ENCODE measurements at regions not wholly inside any gene's neighbourhood (a gene's known extent, or its start where the extent isn't known, plus 50 kb on each side); places are given as distances from the start of the nearest gene placed in this dataset.
"Not testable (repeated sequence)": the region's sequence is repeated elsewhere in the genome, so short reads cannot be mapped to it uniquely, and the experiment has no call there.

DNA sequence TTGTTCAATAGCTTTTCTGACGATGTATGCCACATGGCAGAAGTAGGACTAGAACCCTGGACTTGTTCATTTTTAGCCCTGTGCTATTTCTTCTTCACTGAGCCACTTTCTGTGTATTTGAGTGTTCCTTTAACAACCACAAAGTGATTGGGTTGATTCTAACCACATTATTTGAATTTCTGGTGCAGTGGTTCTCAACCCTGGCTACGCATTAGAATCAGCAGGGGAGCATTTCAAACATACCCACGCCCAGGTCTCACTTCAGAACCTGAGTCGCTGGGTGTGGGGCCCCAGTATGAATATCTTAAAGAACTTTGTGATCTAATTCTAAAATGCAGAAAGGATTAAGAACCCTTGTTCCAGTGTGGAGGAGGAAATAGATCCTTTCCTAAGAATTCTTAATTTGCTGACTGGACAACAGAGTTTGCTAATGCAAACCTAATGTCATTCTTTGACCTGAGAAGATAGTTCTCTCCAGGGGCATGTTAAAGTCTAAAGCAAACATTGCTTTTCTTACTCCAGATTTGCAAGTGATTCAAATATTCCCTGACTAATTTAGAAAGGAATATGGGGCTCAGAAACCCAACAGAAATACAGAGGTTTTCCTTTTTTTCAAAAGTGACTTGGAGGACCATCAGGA lies 75.4 kb upstream of the GDNF start:
- DNase-seq: no peak

DNA sequence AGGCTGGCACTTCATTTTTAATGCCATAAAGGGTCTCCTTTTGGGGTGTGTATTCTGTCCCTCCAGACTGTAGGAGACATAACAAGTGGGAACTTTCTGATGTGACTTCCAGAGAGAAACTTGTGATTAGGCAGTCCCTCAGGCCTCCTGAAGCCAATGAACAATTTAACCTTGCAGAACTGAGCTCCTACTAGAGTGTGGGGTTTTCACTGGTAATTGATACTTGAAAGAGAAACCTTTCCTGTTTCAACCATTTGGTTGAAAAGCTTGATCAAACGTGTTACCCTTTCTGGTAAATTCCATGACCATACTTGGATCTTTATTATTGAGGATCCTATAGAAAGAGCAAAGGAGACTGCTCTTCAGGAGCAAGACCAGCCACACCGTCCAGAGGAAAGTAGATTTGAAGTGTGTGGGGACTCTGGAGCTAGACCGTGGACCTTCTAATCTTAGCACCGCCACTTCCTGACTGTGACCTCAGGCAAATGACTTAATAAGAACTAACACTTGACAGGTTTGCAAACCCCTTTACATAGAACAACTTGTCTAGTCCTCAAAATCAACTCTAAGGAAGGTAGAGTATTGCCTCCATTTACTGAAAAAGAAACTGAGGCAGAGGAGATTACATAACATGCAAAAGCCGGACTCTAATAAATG lies 69.9 kb upstream of the GDNF start:
- not testable (repeated sequence) for DNase-seq

DNA sequence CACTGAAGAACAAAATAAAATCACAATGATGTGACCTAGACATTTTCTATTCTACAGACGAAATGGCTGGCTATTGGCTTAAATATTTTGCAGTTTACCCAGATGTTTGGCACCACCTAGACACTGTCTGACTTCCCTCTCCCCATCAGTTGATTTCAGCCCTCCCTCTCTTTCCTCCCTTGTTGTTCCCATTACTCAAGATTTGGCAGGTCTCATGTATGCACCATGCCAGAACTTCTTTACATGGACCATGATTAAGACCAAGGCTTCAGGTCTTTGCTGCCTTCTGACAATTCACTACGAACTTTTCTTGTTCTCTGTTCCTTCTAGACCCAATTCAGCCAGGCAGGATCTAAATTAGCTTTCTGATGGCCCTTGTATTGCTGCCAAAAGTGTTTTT lies 66.6 kb upstream of the GDNF start:
- DNase-seq: no peak

DNA sequence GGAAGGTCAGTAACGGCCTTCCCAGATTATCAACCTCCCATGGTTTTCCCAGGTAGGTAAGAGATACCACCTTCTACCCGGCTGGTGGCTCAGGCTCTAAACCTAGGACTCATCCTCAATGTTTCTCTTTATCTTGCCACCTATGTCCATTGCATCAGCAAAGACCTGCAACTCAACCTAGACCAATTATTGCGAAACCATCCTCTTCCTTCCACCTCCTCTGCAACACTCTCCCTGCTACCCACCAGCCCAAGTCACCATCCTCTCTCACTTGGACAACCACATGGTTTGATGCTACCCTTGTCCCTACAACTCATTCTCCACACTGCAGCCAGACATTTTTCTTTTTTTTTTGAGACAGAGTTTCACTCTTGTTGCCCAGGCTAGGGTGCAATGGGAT lies 65.4 kb upstream of the GDNF start:
- DNase-seq: no peak

DNA sequence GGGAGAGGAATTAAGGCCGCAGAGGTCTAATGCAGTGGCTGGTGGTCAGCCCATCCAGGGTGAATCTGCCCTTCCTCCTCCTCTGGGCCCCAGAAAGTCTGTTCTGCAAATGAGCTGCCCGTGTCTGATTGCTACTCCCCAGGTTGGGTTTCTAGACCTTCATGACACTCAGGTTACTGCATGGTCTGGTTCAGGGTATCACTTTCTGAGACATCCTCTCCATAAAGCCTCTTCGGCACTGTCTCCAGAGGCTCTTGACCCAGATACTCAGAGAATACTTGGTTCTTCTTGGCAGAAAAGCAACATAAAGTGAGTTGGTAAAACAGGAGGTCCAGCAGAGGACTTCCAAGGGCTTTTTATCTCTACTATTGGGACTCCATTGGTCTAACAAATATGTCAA lies 62.5 kb upstream of the GDNF start:
- no peak for DNase-seq

DNA sequence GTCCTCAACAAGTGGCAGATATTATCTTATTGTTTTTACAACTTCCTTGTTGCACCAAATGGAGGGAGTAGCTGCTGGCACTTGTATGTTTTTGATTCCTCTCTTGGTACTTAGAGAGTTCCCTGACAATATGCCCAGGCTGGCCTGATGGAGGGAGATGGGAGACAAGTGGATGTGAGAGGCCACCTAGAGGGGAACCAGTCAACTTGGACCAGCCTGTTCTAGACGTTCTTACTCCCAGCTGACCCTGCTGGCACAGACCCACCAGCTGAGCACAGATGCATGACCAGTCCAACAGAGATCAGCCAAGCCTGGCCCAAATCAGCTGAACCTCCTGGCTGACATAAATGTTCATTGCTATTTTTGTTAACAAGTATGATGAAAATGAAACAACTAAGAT lies 60.9 kb upstream of the GDNF start:
- DNase-seq: peak in 12 of 51 donors; percentile 1 to 13 (median 8)

DNA sequence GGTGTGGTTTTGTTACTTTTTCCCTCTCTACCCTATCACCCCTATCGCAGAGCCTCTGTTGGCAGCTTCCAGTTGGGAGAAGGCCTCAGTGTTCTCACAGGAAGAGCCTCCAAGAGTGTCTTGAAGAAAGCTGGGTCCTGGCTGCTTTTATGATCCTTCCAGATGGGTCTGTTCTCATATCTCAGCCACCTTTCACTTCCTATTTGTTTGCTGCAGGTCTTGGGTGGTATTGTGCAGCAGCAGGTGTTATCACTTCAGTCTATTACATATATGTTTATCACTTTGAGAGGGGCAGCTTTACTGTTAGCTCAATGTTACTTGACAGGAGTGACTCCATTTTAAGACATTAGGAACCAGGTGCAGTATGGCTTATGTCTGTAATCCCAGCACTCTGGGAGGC lies 59.2 kb upstream of the GDNF start:
- DNase-seq: no peak

DNA sequence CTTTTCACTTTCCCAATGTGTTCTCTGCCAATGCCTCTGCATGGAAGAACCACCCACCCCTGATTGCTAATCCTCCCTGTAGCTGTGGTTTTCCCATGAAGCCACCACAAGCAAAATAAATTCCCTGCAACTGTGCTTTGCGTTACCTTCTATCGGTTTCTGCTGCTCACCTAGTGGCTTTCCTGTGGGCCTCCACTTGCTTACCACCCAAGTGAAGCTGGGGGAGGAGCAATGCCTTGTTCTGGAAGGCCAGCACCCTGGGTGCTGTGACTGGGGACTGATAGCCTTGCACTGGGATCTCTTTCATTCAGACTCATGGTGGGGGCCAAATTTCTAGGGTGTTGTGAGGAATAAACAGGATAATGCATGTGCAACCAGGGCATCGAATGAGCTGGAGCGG lies 56.3 kb upstream of the GDNF start:
- no peak for DNase-seq

DNA sequence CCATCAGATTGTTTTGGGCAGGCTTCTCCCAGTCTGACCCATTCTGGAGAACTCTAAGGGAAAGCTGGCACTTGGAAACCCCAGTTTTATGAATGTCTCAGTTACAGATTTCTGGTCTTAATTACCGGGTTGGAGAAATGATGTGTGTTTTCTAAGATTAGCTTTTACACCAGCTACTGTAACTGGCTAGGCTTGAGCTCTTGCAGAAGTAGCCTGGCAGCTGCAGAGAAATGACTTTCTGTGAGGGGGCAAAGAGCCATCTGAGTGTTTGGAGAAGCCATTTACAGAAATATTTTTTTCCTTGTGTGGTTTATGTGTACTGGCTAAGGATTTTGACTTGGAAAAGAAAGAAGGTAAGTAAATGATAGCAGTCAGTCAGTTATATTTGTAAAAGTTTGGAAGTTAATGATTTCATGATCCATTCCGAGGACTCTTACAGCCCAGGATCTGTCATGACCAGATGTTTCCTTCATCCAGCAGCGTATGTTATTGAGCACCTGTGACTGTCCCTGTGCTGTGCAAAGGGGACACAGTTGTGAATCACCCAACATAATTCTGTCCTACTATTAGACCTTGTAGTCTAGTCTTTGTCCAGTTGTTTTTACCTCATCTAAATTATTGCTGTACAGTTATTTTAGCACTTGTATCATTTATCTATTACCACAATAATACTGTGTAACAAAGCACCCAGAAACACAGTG lies 53.7 kb upstream of the GDNF start:
- no peak for DNase-seq

DNA sequence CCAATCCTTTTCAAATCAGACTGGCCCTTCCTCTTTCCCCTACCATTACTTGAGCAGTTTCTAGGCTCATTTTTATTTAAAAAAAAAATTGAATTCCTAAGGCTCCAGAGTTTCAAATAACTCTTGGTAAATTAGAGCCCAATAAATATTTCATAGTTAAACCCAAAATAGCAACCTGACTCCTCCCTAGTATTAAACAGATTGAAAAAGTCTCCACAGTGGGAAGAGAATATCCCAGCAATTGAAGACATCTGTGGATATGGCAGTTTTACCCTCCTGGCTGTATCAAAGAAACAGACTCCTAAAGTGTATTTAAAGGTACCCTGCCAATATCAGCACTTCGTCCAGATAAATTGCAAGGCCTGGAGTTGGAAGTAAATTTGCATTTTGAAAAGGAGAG lies 52.7 kb upstream of the GDNF start:
- no peak for DNase-seq

DNA sequence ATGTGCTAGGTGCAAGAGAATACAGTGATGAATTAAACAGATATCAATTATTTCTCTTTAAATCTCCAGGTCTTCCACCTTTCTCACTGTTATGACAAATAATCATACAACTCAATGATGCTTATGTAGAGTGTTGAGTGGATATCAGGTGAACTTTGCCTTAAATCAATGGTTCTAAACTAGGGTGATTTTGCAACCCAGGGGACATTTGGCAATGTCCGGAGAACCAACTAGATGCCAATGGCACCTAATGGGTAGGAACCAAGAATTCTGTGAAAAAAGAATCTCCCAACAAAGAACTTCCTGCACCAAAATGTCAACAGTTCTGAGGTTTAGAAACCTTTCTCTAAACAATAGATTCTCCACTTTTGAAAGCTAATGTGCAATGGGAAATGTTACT lies 52.0 kb upstream of the GDNF start:
- no peak for DNase-seq

DNA sequence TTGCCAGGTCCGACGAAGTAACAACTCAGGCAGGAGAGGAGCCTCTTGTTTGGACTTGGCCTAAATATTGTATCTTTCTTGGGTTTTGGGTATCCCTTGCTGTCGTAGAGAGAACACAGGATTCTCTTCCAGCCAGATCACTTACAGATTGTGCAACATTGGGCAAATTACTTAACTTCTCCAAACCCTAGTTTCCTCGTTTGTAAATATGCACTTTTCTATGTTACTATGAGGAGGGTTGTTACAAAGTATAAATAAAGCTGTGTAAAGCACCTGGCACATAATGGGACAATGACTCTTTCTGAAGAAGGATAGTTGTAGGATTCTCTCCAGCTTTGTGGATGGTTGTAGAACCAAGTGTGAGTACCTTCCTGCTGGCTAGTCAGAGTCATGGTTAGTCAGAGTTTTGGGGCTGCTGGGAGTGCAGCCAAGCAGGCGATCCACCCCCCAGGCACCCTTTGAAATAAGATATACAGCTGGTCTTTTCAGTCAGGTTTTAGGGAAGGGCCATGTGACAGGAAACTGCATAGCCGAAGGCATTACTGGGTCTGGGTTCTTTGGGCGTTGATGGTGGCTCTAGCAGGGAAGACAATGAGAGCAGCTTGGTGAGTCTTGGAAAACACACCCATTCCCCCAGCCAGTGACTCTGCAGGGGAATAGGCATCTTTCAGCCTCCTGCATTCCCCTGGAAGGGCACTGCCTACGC lies 49.9 kb upstream of the GDNF start:
- DNase-seq: no peak
